Activated CD4-positive, alpha-beta T cell treated with anti-CD3 and anti-CD28 coated beads for 24 hours (primary cell): ENCODE measurements at regions not wholly inside any gene's neighbourhood (a gene's known extent, or its start where the extent isn't known, plus 50 kb on each side); places are given as distances from the start of the nearest gene placed in this dataset.

Experiments
- DNase-seq, 2 donors: peaks; one replicate each; pipeline ENCODE4 v3.0.0-alpha.2; 2020; ENCODE audit warnings: low read depth in 2 of 2

DNA sequence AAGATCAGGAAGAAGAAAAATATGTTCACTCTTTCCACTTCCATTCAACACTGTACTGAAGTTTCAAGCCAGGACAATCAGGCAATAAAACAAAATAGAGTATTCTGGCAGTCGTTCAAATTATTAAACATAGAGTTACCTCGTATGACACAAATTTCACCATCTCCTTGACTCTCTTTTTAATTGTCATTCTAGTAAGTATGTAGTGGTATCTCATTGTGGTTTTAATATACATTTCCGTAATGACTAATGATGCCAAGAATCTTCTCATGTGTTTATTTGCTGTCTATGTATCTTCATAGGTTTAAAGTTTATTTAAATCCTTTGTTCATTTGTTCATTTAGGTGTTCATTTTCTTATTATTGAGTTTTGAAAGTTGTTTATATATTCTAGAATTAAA lies 352.2 kb downstream of the IDS start:
- no peak for DNase-seq

GRCh38 chrX:149151805-149152757 lies 353.0 kb downstream of the IDS start:
- DNase-seq, result no peak

- no peak for DNase-seq
These were observed 359.2 kb downstream of the IDS start for GRCh38 chrX:149145845-149146285.

- no peak for DNase-seq
These were observed 373.3 kb downstream of the IDS start for GRCh38 chrX:149131774-149132173.

DNA sequence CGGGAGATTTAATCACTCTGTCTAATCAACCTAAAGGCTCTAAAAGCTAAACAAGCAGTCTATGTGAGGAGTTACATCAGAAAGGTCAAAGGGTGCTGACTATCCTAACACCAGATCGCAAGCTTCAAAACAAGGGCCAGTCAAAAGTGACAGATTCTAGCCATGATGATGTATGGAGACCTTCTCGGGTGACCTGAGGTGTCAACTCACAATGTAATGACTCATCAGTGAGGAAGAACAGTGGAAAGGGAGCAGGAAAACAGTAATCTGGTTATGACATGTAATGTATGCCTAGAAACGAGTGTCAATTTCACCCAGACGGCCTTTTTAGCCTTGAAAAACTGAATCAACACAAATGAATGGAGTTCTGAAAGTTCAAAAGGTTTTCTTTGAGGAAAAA lies 375.3 kb downstream of the IDS start:
- DNase-seq, result no peak

- no peak for DNase-seq
These were observed 380.5 kb downstream of the IDS start for GRCh38 chrX:149124526-149125108.

- DNase-seq, result no peak
These were observed 383.7 kb downstream of the IDS start for GRCh38 chrX:149121206-149121920.

- DNase-seq, result no peak
These were observed 384.6 kb downstream of the IDS start for GRCh38 chrX:149120459-149120858.

DNA sequence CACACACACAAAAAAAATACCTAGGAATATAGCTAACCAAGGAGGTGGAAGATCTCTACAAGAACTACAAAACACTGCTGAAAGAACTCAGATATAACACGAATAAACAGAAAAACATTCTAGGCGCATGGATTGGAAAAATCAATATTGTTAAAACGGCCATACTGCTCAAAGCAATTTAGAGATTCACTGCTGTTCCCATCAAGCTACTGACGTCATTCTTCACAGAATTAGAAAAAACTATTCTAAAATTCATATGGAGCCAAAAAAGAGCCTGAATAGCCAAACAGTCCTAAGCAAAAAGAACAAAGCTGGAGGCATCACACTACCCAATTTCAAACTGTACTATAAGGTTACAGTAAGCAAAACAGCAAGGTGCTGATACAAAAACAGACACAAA lies 390.2 kb downstream of the IDS start:
- DNase-seq, result no peak

- DNase-seq, result no peak
These were observed 391.1 kb downstream of the IDS start for GRCh38 chrX:149114001-149114400.

DNA sequence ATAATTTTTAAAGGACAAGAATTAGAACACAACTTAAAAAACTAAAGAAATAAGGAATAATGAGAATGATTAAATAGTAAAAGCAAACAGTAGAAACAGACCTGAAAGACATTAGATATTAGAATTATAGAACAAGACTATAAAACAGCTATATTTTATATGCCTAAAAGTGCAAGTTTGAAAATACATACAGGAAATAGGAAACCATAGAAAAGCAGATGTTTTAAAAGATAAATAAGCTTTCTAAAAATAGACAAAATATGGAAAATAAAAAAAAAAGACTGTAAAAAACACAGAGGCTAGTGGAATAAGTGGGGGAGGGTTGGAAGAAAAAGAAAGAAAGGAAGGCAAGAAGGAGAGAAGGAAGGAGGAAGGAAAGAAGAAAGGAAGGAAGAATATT lies 407.3 kb downstream of the IDS start:
- DNase-seq, result no peak

- no peak for DNase-seq
These were observed 412.9 kb downstream of the IDS start for GRCh38 chrX:149092179-149092578.

- no peak for DNase-seq
These were observed 425.2 kb downstream of the IDS start for GRCh38 chrX:149079805-149080406.

- DNase-seq, result peak in 1 of 2 donors; percentile 0
These were observed 430.7 kb downstream of the IDS start for GRCh38 chrX:149074398-149074797.

- no peak for DNase-seq
These were observed 431.6 kb downstream of the IDS start for GRCh38 chrX:149073479-149073878.

GRCh38 chrX:149069899-149070298 lies 435.2 kb downstream of the IDS start:
- DNase-seq, result no peak

GRCh38 chrX:149060921-149061320 lies 444.2 kb downstream of the IDS start:
- DNase-seq, result no peak
